HT1080 (cell line): ENCODE measurements at regions not wholly inside any gene's neighbourhood (a gene's known extent, or its start where the extent isn't known, plus 50 kb on each side); places are given as distances from the start of the nearest gene placed in this dataset.

Experiments used
- DNase-seq: peaks from one replicate; pipeline ENCODE4 v3.0.0-alpha.2; 2015; ENCODE audit warnings: low read depth

DNA sequence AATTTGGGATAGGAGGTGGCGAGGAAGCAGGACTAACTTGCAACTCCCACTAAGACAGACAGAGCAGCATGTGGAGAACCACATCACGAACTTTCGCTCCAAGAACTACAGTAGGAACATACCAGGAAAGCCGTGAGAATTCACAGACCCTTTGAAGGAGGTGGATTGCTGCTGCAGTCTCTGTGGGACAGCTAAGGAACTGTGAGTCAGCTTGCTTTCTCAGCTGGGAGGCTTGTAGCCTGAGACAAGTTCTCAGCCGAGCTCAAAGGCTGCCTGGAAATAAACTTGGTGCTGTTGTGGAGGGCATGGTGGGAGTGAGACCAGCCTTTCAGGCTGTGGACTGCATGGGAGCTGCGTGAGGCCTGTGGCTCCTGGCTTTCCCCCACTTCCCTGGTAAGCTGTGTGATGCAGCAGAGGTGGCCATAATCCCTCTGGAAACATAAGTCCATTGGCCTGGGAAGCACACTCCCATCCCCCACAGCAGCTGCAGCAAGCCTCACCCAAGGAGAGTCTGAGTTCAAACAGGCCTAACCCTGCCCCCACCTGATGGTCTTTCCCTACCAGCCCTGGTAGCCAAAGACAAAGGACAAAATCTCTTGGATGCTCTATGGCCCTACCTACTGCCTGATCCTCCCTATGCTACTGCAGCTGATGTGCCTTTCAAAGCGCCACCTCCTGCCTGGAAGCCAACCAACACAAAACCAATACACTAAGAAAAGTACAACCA, 441.1 kb upstream of the HTR2A start:
- DNase-seq: peak; percentile 79

DNA sequence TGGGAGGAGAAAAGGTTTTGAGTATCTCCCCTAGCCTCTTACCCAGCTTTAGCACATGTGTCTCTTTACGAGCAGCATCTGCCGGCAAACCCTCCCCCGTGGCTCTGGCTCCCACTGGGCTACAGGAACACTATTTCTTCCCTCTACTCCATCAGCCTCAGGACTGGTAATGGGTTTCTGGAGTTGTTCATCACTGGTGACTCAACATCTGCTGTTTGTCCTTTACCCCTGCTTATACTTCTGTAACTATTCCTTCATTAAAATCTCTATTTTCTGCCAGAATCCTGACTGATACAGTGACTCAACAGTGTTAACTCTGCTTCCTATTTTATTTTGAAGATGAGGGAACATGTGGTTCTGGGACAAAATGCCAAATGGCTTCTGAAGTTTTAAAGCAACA, 437.3 kb upstream of the HTR2A start:
- peak; percentile 76 for DNase-seq

DNA sequence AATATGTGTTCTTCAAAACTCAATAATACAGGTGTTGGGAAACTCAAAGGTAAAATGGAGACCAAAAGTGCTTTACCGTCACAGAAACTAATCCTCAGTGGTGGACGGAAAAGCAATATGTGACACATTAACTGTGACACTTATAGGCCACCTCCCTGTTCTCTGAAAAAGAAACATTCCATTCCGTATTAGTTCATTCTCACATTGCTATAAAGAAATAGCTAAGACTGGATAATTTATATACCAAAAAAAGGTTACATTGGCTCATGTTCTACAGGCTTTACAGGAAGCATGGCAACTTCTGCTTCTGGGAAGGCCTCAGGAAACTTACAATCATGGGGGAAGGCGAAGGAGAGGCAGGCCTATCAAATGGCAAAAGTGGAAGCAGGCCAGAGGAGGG, 435.3 kb upstream of the HTR2A start:
- DNase-seq: no peak

DNA sequence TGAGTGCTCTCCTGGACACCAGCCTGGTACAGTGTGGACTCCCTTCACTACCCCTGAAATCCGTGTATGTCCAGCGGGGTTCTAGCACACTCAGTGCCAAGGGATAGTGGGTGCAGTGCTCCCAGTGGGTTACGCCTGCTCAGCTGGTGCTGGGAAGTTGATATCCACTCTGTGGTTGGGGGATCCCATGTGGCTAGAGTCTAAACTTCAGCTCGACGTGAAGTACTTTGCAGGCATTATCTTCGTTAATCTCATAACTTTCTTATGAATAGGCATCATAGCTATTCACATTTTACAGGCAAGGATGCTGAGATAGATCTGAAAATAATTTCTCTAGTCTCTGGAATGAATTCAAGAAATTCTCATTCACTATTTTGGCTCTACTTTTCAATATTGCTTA, 433.2 kb upstream of the HTR2A start:
- DNase-seq: no peak

DNA sequence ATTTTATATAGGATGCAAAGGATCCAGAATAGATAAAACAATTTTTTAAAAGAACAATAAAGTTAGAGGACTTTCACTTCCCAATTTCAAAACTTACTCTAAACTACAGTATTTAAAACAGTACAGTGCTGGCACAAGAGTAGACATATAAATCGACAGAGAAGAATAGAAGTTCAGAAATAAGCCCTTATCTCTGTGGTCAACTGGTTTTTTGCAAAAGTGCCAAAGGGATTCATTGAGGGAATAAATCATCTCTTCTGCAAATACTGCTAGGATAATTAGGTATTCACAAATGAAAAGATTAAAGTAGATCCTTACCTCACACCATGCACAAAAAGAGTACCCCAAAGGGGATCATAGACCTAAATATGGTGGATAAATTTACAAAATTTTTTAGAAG, 431.0 kb upstream of the HTR2A start:
- no peak for DNase-seq

DNA sequence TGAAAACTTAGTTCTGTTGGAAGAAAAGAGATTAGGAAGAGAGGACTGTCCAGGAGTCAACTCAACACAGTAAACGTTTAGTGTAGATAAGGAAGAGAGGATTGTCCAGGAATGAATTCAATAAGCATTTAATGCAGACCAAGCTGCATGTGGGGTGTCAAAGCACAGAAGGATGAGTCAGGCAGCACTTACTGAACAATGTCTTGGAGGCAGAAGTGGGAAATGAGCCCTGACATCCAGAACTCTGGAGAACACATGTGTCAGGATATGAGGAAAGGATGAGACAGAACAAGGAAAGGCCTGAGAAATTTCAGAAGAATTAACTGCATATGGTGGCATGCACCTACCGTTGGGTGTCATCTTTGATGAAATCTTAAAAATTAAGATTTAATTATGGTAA, 429.2 kb upstream of the HTR2A start:
- DNase-seq: peak; percentile 57

DNA sequence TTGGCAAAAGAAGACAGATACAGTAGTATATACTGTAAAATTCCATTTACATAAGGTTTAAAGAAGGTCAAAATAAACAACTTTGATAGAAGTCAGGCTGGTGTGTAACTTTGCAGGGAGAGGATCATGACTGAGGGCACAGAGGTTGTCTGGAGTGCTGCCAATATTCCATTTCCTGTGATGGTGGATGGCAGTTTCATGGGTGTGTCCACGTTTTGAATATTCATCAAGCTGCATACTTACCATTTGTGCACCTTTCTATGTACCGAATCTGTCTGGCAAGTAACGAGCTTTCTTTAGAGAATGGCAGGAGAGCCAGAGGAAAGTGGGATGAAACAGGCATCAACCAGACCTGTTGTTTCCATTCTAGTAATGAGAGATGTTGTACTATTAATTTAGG, 420.5 kb upstream of the HTR2A start:
- DNase-seq: peak; percentile 26

DNA sequence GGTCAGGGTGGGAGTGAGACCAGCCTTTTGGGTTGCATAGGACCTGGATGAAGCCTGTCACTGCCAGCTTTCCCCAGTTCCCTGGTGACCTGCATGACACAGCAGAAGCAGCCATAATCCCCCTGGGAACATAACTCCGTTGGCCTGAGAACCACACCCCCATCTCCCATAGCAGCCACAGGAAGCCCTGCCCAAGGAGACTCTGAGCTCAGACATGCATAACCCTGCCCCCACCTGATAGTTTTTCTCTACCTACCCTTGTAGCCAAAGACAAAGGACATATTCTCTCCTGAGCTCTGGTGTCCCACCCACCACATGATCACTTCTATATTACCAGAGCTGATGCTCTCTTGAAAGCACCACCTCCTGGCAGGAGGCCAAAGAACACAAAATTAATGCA, 413.5 kb upstream of the HTR2A start:
- peak; percentile 53 for DNase-seq

DNA sequence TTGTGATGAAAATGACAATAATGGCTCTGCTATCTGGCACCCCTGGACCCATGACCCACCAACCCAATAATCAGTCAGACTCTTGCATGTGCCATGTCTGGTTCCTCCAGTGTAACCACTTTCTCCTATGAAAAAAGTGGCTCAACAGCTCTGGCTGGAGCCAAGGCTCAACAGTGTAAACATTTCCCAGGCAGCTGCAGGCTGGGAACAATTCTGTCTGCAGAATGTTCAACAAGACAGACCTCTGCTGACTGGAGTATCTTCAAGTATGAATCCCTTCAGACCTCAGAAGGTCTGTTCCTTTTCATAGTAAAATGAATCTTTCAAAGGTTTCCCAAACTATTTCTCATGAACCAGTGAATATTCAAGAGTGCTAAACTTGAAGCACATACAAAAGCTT, 410.1 kb upstream of the HTR2A start:
- DNase-seq: no peak

DNA sequence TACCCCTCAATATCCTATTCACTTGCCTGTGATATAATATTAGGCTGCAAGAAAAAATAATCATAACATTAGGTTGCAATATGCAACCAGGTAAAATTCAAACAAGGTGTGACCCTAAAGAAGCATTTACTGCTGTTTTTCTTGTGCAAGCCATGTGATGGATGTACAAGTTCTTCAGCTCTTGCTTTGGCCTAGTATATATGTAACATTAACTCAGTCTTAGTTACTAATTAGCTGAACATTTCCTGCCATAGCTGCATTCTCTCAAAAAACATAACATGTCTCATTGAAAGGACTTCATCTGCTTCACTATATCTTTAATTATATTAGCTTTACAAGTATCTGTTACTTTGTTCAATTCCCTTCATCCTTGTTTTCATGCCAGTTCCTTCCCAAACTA, 406.8 kb upstream of the HTR2A start:
- no peak for DNase-seq

DNA sequence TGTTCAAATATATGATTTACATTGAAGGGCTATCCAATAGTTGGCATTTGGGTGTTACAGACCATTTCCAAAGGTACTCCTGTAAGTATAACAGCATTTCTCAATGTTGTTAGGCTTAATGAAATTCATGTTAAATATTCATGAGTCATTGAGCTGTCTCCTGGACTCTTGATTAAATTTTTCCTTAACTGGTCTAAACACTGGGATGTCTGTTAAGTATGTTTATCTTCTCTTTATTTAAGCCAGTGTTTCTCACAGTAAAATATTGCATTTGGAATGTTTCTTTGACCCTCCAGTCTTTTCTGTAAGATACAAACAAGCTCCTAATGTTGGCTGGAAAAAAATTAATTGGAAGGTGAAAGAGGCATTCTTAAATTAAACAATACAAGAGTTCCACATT, 402.5 kb upstream of the HTR2A start:
- no peak for DNase-seq

DNA sequence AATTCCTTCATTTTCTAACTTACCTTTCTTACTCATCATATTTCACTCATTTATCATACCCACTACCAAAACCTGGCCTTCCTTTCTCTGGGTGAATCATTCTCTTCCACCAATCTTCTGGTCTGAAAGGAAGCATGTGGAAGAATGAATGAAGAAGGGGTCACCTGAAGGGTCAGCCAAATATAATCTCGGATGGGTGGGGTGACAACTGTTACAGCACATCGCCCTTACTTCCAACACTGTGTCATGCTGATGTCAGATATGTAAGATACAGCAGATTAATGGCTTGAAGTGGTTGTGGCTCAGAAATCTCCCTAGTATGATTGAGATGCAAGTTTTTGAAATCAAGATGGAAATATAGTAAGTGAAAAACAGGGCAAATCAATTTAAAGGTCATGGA, 401.7 kb upstream of the HTR2A start:
- DNase-seq: peak; percentile 83

DNA sequence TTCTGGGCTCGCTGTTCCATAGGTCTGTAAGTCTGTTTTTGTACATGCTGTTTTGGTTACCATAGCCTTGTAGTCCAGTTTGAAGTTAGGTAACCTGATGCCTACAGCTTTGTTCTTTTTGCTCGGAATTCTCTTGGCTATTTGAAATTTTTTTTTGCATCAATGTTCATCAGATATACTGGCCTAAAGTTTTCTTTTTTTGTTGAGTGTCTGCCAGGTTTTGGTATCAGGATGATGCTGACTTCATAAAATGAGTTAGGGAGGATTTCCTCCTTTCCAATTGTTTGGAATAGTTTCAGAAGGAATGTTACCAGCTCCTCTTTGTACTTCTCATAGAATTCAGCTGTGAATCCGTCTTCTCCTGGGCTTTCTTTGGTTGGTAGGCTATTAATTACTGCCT, 397.8 kb upstream of the HTR2A start:
- no peak for DNase-seq

DNA sequence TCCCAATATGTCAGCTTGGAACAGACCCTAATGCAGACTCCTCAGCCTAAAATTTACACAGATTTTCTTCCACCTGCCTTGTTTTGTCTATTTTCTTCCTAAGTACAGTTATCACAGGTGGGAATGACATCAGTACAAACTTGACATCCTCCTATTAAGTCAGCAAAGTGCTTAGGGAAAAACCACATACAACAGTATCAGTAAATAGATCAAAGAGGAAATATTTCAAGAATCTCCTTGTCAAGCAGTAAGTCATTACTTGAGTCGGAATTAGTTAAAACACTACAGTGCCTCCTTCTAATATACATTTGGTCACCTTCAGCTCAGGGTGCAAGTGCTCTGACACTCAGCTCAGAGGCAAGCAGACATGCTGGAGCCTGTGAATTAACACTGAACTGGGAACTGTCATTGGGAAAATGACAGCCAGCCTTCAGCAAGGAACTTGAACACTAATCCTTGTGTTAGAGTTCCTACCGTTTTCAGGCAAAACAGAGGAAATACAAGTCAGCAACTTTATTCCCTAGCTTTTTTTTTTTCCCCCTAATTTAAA, 394.3 kb upstream of the HTR2A start:
- DNase-seq: no peak

DNA sequence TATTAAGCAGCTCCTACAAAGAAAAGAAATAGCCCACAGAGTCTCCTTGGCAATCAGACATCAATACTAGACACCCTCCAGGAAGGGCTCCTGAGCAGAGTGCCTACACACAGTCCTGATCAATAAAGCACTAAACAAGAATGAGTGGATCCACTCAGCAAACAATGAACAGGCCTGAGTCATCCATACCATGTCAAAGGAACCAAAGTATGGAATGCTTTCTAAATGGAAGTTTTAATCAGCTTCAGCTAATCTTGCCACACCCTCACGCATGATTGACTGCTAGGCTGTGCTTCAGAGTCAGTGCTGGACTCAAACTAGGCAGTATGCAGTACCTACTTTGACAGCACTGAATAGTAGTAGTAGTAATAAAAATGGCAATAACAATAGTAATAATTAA, 392.7 kb upstream of the HTR2A start:
- DNase-seq: peak; percentile 41

DNA sequence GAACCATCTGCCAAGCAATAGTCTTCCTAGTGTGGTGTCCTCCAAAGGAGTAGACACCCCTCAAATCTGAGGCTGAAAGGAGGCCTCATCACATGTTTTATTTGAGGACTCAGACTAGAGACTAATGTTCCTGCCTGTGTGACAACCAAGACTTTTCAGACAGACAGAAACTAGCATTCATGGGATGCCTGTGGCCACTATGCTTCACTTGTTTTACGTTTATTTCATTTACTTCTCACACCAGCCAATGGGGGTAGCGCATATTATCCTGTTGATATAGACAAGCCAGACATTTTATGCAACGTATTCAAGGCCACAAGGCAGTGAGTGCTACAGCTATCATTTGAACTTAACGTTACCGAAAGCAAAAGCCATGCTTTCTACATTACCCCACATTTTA, 391.7 kb upstream of the HTR2A start:
- no peak for DNase-seq

DNA sequence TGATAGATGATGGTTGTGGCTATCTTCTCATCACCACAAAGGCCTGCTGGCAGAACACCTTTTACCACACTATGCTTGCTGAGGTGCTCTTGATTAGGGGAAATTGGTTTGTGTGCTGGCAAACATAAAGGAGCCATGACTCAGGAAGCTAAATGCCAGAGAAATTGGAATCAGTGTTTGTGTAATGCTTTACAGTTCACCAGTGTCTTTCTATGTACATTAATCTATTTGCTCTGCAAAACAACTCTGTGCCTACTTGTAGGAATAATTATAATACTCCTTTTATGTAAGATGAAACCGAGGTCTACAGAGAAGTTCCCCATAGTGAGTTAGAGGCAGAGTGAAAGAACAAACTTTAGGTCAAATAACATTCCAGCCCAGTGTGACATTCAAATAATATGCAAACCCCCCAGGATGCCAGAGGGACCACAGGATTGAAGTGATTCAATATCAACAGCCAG, 390.5 kb upstream of the HTR2A start:
- peak; percentile 72 for DNase-seq

DNA sequence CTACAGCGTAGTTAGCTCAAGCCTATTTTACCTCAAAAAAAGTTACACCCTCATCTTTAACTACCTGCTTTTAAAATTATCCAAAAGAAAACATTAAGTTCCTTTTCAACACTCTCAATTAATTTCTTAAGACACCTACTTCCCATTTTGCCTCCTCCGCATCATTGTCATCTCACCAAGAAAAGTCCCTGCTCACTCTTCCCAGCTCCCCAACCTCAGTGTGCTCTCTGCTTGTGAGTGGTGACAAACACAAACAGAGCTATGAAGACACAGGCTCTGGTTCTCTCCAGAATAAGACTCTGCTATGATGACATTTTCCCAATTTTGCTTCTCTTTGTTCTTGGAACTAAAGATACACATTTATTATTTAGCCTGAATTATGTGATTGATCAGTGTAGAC, 385.1 kb upstream of the HTR2A start:
- no peak for DNase-seq

DNA sequence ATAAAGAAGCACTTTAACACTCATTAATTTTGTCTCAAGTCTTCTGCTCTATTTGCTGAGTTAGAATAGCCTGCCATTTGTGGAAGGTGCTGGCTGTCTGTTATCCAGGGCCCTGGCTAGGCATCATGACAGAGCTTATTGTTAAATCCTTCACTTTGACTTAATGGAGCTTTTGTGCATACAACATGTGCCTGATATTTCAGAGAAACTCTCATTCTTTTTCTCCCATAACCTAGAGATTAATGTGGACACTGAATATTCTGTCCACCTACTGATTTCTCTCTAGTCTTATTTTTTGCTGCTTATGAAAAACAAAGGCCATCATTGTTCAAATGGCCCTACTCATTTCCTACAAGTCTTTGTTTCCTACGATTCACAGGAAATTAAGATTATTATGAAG, 383.1 kb upstream of the HTR2A start:
- DNase-seq: no peak

DNA sequence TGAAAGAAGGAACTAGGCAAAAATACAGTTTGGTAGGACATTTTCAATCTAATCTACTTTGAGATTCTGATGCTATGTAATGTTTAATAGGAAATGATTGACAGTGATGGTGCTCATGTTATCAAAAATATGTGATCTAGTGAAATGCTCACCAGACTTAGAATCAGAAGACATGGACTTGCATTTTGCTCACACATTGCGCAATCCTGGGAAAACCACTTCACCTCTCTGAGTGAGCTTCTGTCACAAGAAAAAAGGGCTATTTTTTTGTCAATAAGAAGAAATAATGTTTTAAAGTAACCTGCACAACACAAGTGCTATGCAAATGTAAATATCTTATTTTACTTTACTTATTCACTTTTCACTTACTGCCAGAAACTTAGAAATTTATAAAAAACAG, 380.9 kb upstream of the HTR2A start:
- DNase-seq: no peak

DNA sequence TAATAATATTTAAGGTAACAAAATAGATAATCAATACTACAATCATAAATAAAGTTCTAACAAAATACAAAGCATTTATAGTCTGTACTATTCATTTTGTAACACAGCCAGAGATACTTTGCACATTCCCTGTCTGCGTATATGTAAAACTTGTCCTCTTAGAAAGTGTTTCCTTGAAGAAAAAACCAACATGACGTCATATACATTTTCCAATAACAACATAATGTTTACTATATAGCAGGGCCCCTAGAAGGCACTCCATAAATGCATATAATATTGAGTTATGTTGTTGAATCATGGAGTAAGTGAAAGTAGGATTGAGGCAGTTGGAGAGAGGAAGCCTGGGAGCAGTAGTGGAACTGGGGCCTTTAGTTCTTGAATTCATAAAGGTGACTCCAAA, 371.4 kb upstream of the HTR2A start:
- no peak for DNase-seq

DNA sequence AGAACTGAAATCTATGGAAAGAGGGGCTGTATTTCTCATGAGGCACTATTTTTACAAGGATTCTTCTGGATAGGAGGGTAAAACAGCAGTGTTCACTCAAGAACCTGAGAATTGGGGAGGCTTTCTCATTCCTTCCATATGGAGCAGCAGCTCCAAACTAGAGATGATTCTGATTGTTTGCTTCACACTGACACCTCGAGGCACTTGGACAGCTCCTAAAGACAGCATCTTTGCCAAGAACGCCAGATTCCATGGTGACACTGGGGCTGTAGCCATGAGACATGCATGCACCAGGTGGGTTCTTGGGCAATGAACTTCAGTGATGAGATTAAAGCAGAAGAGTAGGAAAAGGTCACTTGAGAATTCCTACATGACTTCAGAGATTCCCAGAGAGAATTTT, 361.5 kb upstream of the HTR2A start:
- DNase-seq: no peak

DNA sequence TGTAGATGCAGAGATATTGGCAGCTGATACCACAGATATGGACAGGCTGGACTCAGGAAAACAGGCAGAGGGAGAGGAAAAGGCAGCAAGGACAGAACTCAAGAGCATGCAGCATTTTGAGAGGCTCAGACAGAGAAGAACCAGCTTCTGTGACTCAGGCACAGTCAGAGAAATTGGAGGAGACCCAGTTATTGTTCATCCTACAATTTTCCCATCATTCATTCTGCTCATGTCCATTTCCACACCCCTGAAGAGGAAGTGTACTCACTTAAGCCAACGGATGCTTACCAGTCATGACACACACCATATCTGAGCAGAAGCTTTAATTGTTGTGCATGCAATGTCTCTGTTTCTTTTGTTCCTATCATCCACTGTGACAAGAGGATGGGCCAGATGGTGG, 359.8 kb upstream of the HTR2A start:
- peak; percentile 96 for DNase-seq

DNA sequence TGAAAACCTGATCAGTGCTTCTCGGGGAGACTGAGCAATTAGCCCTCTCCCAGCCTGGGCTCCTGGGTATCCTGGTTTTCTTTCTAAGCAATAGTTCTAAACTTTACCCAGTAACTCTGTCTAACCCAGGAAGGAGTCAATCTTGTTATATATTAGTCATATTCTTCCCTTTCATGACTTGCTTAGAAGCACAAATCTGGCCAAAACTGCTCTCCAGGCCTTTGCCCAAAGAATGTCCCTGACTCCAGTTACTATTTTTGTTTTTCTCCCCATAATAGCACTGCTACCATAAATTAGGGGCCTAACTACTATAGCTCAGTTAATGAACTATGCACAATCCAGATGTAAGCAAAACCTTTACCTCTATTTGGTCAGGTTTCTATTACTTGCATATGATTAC, 355.8 kb upstream of the HTR2A start:
- DNase-seq: no peak
